ENCODE measurements at regions not wholly inside any gene's neighbourhood (a gene's known extent, or its start where the extent isn't known, plus 50 kb on each side); places are given as distances from the start of the nearest gene placed in this dataset.

GRCh38 chr1:90778486-90778885 is 61.4 kb upstream of the BARHL2 start:
- DNase-seq: no peak

- no peak for DNase-seq
These were observed 56.7 kb upstream of the BARHL2 start for GRCh38 chr1:90773812-90774211.

DNA sequence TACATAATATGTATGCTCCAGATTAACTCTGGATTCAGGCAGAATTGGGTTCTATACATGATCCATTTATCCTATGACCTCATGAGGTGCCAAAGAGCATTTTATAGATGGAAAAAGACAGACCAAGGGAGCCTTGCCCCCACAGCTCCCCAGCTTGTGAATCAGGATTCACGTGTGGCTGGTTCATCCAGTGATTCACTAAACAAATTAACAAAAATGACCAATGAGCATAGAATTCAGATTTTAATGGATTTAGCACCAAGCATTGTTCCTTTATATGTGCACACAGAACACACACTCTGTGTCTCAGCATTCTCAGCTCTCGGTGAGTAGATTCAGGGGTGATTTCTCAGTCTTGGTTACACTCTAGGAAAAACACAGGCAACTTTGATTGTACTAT is 51.7 kb upstream of the BARHL2 start:
- DNase-seq: peak; percentile 62

GRCh38 chr1:90768098-90768497 is 51.0 kb upstream of the BARHL2 start:
- peak; percentile 70 for DNase-seq
